ENCODE measurements at regions not wholly inside any gene's neighbourhood (a gene's known extent, or its start where the extent isn't known, plus 50 kb on each side); places are given as distances from the start of the nearest gene placed in this dataset.
"Not testable (repeated sequence)": the region's sequence is repeated elsewhere in the genome, so short reads cannot be mapped to it uniquely, and the experiment has no call there.

- not testable (repeated sequence) for TF ChIP-seq CTCF, POLR2A (IDR thresholded peaks at IDR 0.05)
These were observed 575.0 kb downstream of the PDHA2 start for GRCh38 chr4:96414853-96415252.
